ENCODE measurements at regions not wholly inside any gene's neighbourhood (a gene's known extent, or its start where the extent isn't known, plus 50 kb on each side); places are given as distances from the start of the nearest gene placed in this dataset.

GRCh38 chr20:41895241-41896032 is 277.3 kb upstream of the CHD6 start:
- no peak overlapping the region for H3K27ac ChIP-seq
- no peak for DNase-seq
- WGBS, 2 donors: 45 to 46% methylated on average over 5 of the region's 5 CpGs

GRCh38 chr20:41894255-41894963 is 276.2 kb upstream of the CHD6 start:
- intact Hi-C loops (cut with DNase I): no loop called here
- Histone ChIP-seq H3K36me3 (no peaks in the 10 kb centered on the region), H3K4me3 (no peak overlapping the region), H3K27me3 (peaks cover 0 to under 1% (median 0%) of the 10 kb centered on the region in 3 donors), H3K9me3 (no peaks in the 10 kb centered on the region), H3K27ac (no peak overlapping the region), H3K4me1 (no peaks in the 10 kb centered on the region)
- no peak for TF ChIP-seq POLR2A (IDR thresholded peaks at IDR 0.05)
- TF ChIP-seq POLR2AphosphoS5 (IDR thresholded peaks at IDR 0.05): no peak
- no peak for TF ChIP-seq CTCF (IDR thresholded peaks at IDR 0.05)
- no peak for TF ChIP-seq EP300 (IDR thresholded peaks at IDR 0.05)
- 76 to 88% methylated on average over 10 of the region's 10 CpGs for WGBS, 2 donors
- DNase-seq: no peak

More at GRCh38 chr20:41895241-41896032, 277.3 kb upstream of the CHD6 start:
- no peaks in the 10 kb centered on the region for H3K9me3 ChIP-seq
- intact Hi-C loops (cut with DNase I): no loop called here
- H3K4me3 ChIP-seq: no peak overlapping the region
- TF ChIP-seq EP300 (IDR thresholded peaks at IDR 0.05) (no peak), CTCF (IDR thresholded peaks at IDR 0.05) (no peak), POLR2A (IDR thresholded peaks at IDR 0.05) (no peak), POLR2AphosphoS5 (IDR thresholded peaks at IDR 0.05) (no peak)
- H3K27me3 ChIP-seq: no peaks in the 10 kb centered on the region
- no peaks in the 10 kb centered on the region for H3K36me3 ChIP-seq
- no peaks in the 10 kb centered on the region for H3K4me1 ChIP-seq

- peaks cover 0 to 6% (median 0%) of the 10 kb centered on the region in 3 donors for H3K27me3 ChIP-seq
- 74 to 80% methylated on average over 5 of the region's 5 CpGs for WGBS, 2 donors
- no peaks in the 10 kb centered on the region for H3K9me3 ChIP-seq
- no peaks in the 10 kb centered on the region for H3K36me3 ChIP-seq
- no peak overlapping the region for H3K4me3 ChIP-seq
- intact Hi-C loops (cut with DNase I): no loop called here
- no peak overlapping the region for H3K27ac ChIP-seq
- H3K4me1 ChIP-seq: no peaks in the 10 kb centered on the region
- TF ChIP-seq POLR2AphosphoS5 (IDR thresholded peaks at IDR 0.05): no peak
- TF ChIP-seq EP300 (IDR thresholded peaks at IDR 0.05): no peak
- no peak for TF ChIP-seq POLR2A (IDR thresholded peaks at IDR 0.05)
- TF ChIP-seq CTCF (IDR thresholded peaks at IDR 0.05): no peak
- no peak for DNase-seq
Observed at GRCh38 chr20:41892031-41892430, 273.9 kb upstream of the CHD6 start.

- intact Hi-C loops (cut with DNase I): loop anchor here (10.0 kb wide), 1 partner anchor 1295 kb away; the partner anchor contains the start of gene PTPRT
- Histone ChIP-seq H3K4me3 (no peak overlapping the region), H3K36me3 (no peaks in the 10 kb centered on the region), H3K27me3 (peaks cover 0 to 6% (median 0%) of the 10 kb centered on the region in 3 donors), H3K4me1 (no peaks in the 10 kb centered on the region), H3K27ac (no peak overlapping the region), H3K9me3 (no peaks in the 10 kb centered on the region)
- 40 to 54% methylated on average over 4 of the region's 4 CpGs for WGBS, 2 donors
- no peak for TF ChIP-seq EP300 (IDR thresholded peaks at IDR 0.05)
- no peak for DNase-seq
Observed at GRCh38 chr20:41889844-41890224, 271.7 kb upstream of the CHD6 start.

- TF ChIP-seq POLR2A (IDR thresholded peaks at IDR 0.05): no peak
- no peak for TF ChIP-seq CTCF (IDR thresholded peaks at IDR 0.05)
- TF ChIP-seq EP300 (IDR thresholded peaks at IDR 0.05): no peak
- TF ChIP-seq POLR2AphosphoS5 (IDR thresholded peaks at IDR 0.05): no peak
- DNase-seq: no peak
- 68 to 69% methylated on average over 3 of the region's 3 CpGs for WGBS, 2 donors
- Histone ChIP-seq H3K4me3 (no peak overlapping the region), H3K9me3 (no peaks in the 10 kb centered on the region), H3K27me3 (peaks cover 0 to 6% (median 0%) of the 10 kb centered on the region in 3 donors), H3K36me3 (no peaks in the 10 kb centered on the region), H3K27ac (no peak overlapping the region), H3K4me1 (no peaks in the 10 kb centered on the region)
- intact Hi-C loops (cut with DNase I): loop anchor here (10.0 kb wide), 1 partner anchor 1296 kb away; the partner anchor contains the start of gene PTPRT
Observed at GRCh38 chr20:41889126-41889843, 271.1 kb upstream of the CHD6 start.
